ENCODE measurements at regions not wholly inside any gene's neighbourhood (a gene's known extent, or its start where the extent isn't known, plus 50 kb on each side); places are given as distances from the start of the nearest gene placed in this dataset.
A peak's percentile ranks its signal among the peaks of the same experiment; 100 is the strongest.

DNA sequence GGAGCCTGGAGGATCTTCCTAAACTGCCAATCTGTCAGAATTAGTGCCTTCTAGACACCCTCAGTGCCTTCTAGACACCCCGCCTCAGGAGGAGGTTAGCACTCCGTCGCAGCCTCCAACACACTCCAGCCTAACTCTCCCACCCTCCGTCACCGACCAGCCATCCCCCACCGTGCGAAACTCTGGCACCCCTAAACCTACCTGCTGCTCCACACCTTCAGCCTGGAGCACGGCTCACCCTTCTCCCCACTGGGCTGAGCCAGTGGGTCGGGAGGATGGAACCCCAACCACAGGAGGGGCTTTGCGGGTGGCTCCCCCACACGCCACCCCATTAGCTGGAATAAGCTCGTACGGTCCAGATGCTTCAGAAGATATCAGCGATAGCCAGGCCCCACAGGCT is 468.9 kb upstream of the HS6ST1 start:
- Histone ChIP-seq H3K27ac (no peak overlapping the region), H3K4me3 (no peak overlapping the region)
- TF ChIP-seq, protein P1, sequence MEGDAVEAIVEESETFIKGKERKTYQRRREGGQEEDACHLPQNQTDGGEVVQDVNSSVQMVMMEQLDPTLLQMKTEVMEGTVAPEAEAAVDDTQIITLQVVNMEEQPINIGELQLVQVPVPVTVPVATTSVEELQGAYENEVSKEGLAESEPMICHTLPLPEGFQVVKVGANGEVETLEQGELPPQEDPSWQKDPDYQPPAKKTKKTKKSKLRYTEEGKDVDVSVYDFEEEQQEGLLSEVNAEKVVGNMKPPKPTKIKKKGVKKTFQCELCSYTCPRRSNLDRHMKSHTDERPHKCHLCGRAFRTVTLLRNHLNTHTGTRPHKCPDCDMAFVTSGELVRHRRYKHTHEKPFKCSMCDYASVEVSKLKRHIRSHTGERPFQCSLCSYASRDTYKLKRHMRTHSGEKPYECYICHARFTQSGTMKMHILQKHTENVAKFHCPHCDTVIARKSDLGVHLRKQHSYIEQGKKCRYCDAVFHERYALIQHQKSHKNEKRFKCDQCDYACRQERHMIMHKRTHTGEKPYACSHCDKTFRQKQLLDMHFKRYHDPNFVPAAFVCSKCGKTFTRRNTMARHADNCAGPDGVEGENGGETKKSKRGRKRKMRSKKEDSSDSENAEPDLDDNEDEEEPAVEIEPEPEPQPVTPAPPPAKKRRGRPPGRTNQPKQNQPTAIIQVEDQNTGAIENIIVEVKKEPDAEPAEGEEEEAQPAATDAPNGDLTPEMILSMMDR (IDR thresholded peaks at IDR 0.05), result no peak
- peak; percentile 45 for DNase-seq (ENCODE audit: low spot score)

DNA sequence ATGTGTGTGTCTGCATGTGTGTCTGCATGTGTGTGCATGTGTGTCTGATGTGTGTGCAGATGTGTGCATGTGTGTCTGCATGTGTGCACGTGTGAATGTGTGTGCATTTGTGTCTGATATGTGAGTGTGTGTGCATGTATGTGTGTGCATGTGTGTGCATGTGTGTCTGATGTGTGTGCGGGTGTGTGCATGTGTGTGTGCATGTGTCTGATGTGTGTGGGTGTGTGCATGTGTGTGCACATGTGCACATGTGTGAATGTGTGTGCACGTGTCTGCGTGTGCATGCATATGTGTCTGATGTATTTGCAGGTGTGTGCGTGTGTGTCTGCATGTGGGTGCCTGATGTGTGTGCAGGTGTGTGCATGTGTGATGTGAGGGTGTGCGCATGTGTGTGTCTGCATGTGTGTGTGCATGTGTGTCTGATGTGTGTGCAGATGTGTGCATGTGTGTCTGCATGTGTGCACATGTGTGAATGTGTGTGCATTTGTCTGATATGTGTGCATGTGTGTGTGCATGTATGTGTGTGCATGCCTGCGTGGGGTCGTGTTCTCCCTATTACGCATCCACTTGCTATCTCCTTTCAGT is 470.1 kb upstream of the HS6ST1 start:
- DNase-seq (ENCODE audit: low spot score), result no peak
- Histone ChIP-seq H3K27ac (no peak overlapping the region), H3K4me3 (no peak overlapping the region)
- TF ChIP-seq, protein P1 (IDR thresholded peaks at IDR 0.05), result no peak

DNA sequence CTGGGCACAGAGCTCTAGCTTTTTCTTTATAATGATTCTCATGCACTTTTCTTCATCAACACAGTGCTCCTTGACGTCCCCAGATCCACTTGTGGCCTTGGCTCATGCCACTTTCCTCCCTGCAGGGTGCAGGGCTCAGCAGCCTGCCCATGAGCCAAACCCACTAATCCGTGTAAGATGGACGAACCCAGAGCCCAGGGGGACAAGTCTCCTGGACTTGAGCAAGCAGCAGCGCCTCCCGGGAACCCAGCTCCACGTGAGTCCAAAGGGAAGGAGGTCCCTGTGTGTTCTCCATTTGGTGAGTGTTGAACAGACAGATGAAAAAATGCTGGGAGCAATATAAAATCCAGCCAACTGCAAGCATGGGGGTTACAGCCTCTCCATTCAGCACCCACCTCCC is 470.6 kb upstream of the HS6ST1 start:
- Histone ChIP-seq H3K27ac (no peak overlapping the region), H3K4me3 (no peak overlapping the region)
- TF ChIP-seq, protein P1 (IDR thresholded peaks at IDR 0.05), result no peak
- no peak for DNase-seq (ENCODE audit: low spot score)

DNA sequence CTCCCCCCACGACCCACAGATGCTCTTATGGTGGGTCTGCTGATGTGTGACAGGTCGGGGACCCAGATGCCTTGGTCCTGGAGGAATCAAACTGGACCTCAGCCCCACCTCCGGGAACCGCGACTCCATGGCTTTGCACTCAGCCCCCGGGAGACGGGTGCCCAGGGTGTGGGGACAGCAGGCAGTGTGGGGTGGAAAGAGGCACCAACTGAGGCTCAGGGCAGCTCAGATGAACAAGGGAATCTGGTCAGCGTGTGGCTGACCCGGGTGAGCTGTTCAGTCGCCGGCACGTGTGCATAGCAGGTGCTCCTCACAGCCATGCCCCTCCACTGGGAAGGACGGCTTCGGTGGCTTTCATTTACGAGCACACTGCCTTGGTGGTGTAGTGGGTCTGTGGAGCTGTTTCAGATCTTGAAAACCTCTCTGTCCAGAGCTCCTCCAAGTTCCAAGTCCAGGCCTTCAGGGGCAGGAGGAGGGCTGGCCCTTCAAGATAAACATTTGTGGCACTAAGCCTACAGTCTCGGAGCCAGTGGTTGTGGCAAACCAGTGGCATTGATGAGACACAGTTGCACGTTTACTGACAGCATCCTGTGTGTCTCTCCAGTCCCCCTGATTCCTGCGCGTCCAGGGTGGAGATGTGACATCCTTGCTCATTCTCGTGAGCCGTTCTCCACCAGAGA is 471.2 kb upstream of the HS6ST1 start:
- TF ChIP-seq, protein P1 (IDR thresholded peaks at IDR 0.05), result no peak
- Histone ChIP-seq H3K4me3 (no peak overlapping the region), H3K27ac (no peak overlapping the region)
- DNase-seq (ENCODE audit: low spot score), result peak; percentile 29

DNA sequence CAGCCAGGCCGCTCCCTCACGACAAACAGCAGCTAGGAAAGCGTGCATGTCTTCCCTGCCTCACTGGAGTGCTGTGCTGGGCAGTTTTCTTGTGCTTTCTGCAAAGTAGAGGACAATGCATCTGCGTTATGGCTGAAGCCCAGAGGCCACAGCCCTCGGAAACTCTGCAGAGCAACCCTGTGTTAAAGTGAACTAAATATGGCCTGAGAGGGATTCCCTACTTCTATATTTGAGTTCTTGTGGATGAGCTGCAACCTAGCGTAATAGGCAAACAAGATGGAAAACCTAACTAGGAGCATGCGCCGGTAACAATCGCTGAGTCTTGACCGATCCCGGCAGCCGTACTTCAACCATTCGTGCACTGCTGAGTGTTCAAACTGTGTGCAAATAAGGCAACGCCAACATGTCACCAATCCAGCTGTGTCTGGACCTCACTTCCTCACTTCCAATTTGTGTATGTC is 471.9 kb upstream of the HS6ST1 start:
- DNase-seq (ENCODE audit: low spot score), result no peak
- TF ChIP-seq, protein P1 (IDR thresholded peaks at IDR 0.05), result no peak
- Histone ChIP-seq H3K27ac (no peak overlapping the region), H3K4me3 (no peak overlapping the region)

DNA sequence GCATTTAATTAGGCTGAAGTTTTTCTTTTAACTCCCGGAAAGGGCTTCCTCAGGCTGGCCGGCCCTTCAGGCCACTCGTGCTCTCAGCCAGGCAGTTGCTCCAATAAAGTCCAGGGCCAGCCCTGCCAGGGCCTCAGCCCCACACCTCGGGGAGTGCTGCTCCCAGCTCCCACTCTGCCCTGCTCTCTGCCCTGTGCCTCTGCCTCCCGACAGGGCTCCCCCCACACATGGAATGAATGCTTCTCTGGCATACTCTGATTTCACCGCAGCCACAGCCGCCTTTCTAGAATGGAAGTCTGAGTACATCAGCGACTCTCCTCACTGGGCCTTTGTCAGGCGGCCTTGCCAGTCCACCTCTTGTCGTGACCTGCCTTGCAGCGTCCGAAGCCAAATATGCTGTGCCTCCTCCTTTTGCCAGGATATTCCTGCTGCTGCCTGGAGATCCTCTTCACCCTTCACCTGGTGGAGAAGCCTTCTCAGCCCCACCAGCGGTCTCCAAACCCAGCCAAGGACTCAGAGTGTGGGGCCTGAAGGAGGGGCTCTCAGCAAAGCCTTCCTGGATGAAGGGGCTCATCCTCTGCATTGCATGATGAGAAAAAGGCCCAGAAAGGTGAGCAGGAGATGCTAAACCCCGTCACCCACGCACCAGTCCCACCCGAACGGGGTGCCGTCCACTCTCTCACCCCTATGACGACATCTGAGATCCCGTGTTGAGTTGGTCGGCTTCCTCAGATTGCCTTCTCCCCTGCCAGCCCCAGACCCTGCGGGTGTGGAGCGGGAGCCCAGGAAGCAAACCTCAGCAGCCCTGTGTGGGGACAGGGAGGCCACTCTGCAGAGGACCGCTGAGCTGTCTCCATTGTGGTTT is 472.7 kb upstream of the HS6ST1 start:
- peak; percentile 56 for DNase-seq (ENCODE audit: low spot score)
- TF ChIP-seq, protein P1 (IDR thresholded peaks at IDR 0.05), result no peak
- H3K27ac ChIP-seq, result no peak overlapping the region
- H3K4me3 ChIP-seq, result no peak overlapping the region

All from coronary artery (tissue), 2 donors.